NCI-H146 (cell line): ENCODE measurements at regions not wholly inside any gene's neighbourhood (a gene's known extent, or its start where the extent isn't known, plus 50 kb on each side); places are given as distances from the start of the nearest gene placed in this dataset.
"Not testable (repeated sequence)": the region's sequence is repeated elsewhere in the genome, so short reads cannot be mapped to it uniquely, and the experiment has no call there.

Source experiments
- DNase-seq: peaks from one replicate; lab custom pipeline; 2025; lab: John Stamatoyannopoulos, UW

GRCh38 chr4:34006540-34006939, 2237.8 kb downstream of the ARAP2 start:
- DNase-seq, result not testable (repeated sequence)

GRCh38 chr4:34009951-34010350, 2234.4 kb downstream of the ARAP2 start:
- no peak for DNase-seq

GRCh38 chr4:34010751-34011519, 2233.4 kb downstream of the ARAP2 start:
- no peak for DNase-seq

- no peak for DNase-seq
Measured at GRCh38 chr4:34035225-34035624, 2209.1 kb downstream of the ARAP2 start.

GRCh38 chr4:34037280-34037679, 2207.0 kb downstream of the ARAP2 start:
- DNase-seq, result no peak

GRCh38 chr4:34039766-34040165, 2204.5 kb downstream of the ARAP2 start:
- DNase-seq, result no peak

- DNase-seq, result no peak
Measured at GRCh38 chr4:34043131-34043530, 2201.2 kb downstream of the ARAP2 start.

GRCh38 chr4:34046580-34046979, 2197.7 kb downstream of the ARAP2 start:
- DNase-seq, result no peak

- no peak for DNase-seq
Measured at GRCh38 chr4:34047363-34047762, 2197.0 kb downstream of the ARAP2 start.

GRCh38 chr4:34066126-34066525, 2178.2 kb downstream of the ARAP2 start:
- DNase-seq, result no peak

GRCh38 chr4:34091451-34091850, 2152.9 kb downstream of the ARAP2 start:
- DNase-seq, result no peak

- no peak for DNase-seq
Measured at GRCh38 chr4:34094114-34094513, 2150.2 kb downstream of the ARAP2 start.

GRCh38 chr4:34105311-34105710, 2139.0 kb downstream of the ARAP2 start:
- no peak for DNase-seq

GRCh38 chr4:34108391-34108790, 2135.9 kb downstream of the ARAP2 start:
- DNase-seq, result no peak

- DNase-seq, result no peak
Measured at GRCh38 chr4:34112573-34112972, 2131.7 kb downstream of the ARAP2 start.

- DNase-seq, result no peak
Measured at GRCh38 chr4:34138385-34138784, 2105.9 kb downstream of the ARAP2 start.

- DNase-seq, result no peak
Measured at GRCh38 chr4:34139346-34139745, 2105.0 kb downstream of the ARAP2 start.

GRCh38 chr4:34148322-34148908, 2095.9 kb downstream of the ARAP2 start:
- no peak for DNase-seq

GRCh38 chr4:34157547-34157946, 2086.8 kb downstream of the ARAP2 start:
- no peak for DNase-seq

GRCh38 chr4:34158878-34159277, 2085.4 kb downstream of the ARAP2 start:
- DNase-seq, result no peak

GRCh38 chr4:34170946-34171345, 2073.4 kb downstream of the ARAP2 start:
- no peak for DNase-seq

GRCh38 chr4:34176609-34177008, 2067.7 kb downstream of the ARAP2 start:
- no peak for DNase-seq

- DNase-seq, result no peak
Measured at GRCh38 chr4:34178476-34178875, 2065.8 kb downstream of the ARAP2 start.

- no peak for DNase-seq
Measured at GRCh38 chr4:34181311-34181841, 2062.9 kb downstream of the ARAP2 start.
